B cell (primary cell): ENCODE measurements at regions not wholly inside any gene's neighbourhood (a gene's known extent, or its start where the extent isn't known, plus 50 kb on each side); places are given as distances from the start of the nearest gene placed in this dataset.

Experiments used
- CTCF ChIP-seq: fragments of 200-600 bp; IDR thresholded peaks from one replicate; pipeline ENCODE4 v1.8.0; 2022; ENCODE audit warnings: antibody characterized with exemption, mild to moderate bottlenecking
- EZH2 ChIP-seq: IDR thresholded peaks from 2 replicates; pipeline ENCODE4 v1.6.1; 2012; ENCODE audit warnings: borderline replicate concordance, low read depth, mild to moderate bottlenecking, moderate library complexity, low read length; ENCODE audit not compliant: insufficient read depth, poor library complexity, severe bottlenecking

- TF ChIP-seq CTCF (no peak), EZH2 (no peak)
Observed at GRCh38 chrX:140163371-140164159, 198.2 kb upstream of the CXorf66 start.
